A549 (cell line): ENCODE measurements at regions not wholly inside any gene's neighbourhood (a gene's known extent, or its start where the extent isn't known, plus 50 kb on each side); places are given as distances from the start of the nearest gene placed in this dataset.
"Not testable (repeated sequence)": the region's sequence is repeated elsewhere in the genome, so short reads cannot be mapped to it uniquely, and the experiment has no call there.

ENCODE experiments used
- ATAC-seq, 2 experiments: fragments of 200-7000 bp in 1 of 2; fragments of >200 bp in 1 of 2; cut with Nextera tagmentation in 1 of 2; cut with Tn5 transposase in 1 of 2; 3 replicates each; pipeline versions ENCODE4 v1.8.0 to v1.9.1; 2018 to 2020; ENCODE audit warnings: mild to moderate bottlenecking in 1 of 2, moderate library complexity in 1 of 2
- CTCF ChIA-PET: fragments of 300-600 bp; sonication (Branson Sonifier 250); formaldehyde crosslinking; extraction: SDS; loops from one replicate; lab custom pipeline; 2021; ENCODE audit warnings: antibody characterized with exemption, inconsistent platforms; lab: Yijun Ruan, JAX
- POLR2A ChIA-PET: fragments of 350-600 bp; formaldehyde crosslinking; extraction: SDS; loops from one replicate; lab custom pipeline; 2021; ENCODE audit warnings: antibody characterized with exemption, inconsistent platforms; lab: Yijun Ruan, JAX
- DNase-seq, 2 experiments: peaks; one replicate each; pipeline versions ENCODE4 v3.0.0 to v3.0.0-alpha.2; 2011 to 2016; ENCODE audit warnings: low read depth in 1 of 2, low spot score in 1 of 2
- FAIRE-seq: peaks from 2 replicates; lab custom pipeline; 2011; peaks lifted over from hg19 to GRCh38; lab: Jason Lieb, UNC
- H3K27ac ChIP-seq, 2 experiments: fragments of >200 bp; sonication (Bioruptor Twin); formaldehyde crosslinking; 3 replicates each; pipeline ENCODE4 v1.5.1; 2016 to 2017
- H3K4me1 ChIP-seq: fragments of >200 bp; sonication (Bioruptor Twin); formaldehyde crosslinking; 3 replicates; pipeline ENCODE4 v1.6.1; 2016
- H3K4me2 ChIP-seq: fragments of >200 bp; sonication (Bioruptor Twin); formaldehyde crosslinking; 3 replicates; pipeline ENCODE4 v1.6.1; 2016
- H3K4me3 ChIP-seq: fragments of >200 bp; sonication (Bioruptor Twin); formaldehyde crosslinking; 3 replicates; pipeline ENCODE4 v1.5.1; 2016
- H3K9me3 ChIP-seq: fragments of >200 bp; sonication (Bioruptor Twin); formaldehyde crosslinking; 3 replicates; pipeline ENCODE4 v1.6.1; 2016
- BHLHE40 ChIP-seq: IDR thresholded peaks from 2 replicates; pipeline ENCODE4 v1.6.1; 2012; ENCODE audit warnings: low read depth, low read length, inconsistent platforms
- CBX8 ChIP-seq: fragments of 200-600 bp; sonication (generic); IDR thresholded peaks from 2 replicates; pipeline ENCODE4 v1.6.1; 2016
- EHF ChIP-seq: fragments of 250-450 bp; sonication (Bioruptor Pico); IDR thresholded peaks from 2 replicates; pipeline ENCODE4 v1.5.0; 2020; ENCODE audit warnings: mild to moderate bottlenecking
- EHMT2 ChIP-seq: fragments of 200-600 bp; sonication (generic); IDR thresholded peaks from 2 replicates; pipeline ENCODE4 v1.6.1; 2016; ENCODE audit warnings: antibody characterized with exemption, low read depth, mild to moderate bottlenecking, moderate library complexity
- EP300 ChIP-seq, 2 experiments: fragments of >200 bp; sonication (Bioruptor Twin); formaldehyde crosslinking; IDR thresholded peaks; 2 replicates in 1 of 2; 3 replicates in 1 of 2; pipeline ENCODE4 v1.6.1; 2016 to 2017
- ESRRA ChIP-seq: fragments of 150-350 bp; IDR thresholded peaks from 2 replicates; pipeline ENCODE4 v1.6.1; 2014; ENCODE audit warnings: mild to moderate bottlenecking, low read length, borderline replicate concordance
- FOSB ChIP-seq: fragments of 250-450 bp; sonication (Bioruptor Pico); IDR thresholded peaks from 2 replicates; pipeline ENCODE4 v1.5.0; 2020; ENCODE audit warnings: mild to moderate bottlenecking, moderate library complexity
- FOSL2 ChIP-seq, 2 experiments: fragments of 450-650 bp in 1 of 2; fragments of >200 bp in 1 of 2; sonication (Bioruptor Twin) in 1 of 2; formaldehyde crosslinking; IDR thresholded peaks; 2 replicates each; pipeline versions ENCODE4 v1.5.0 to v1.6.1; 2016 to 2020; ENCODE audit warnings: mild to moderate bottlenecking in 1 of 2, moderate library complexity in 1 of 2
- GATA3 ChIP-seq: IDR thresholded peaks from 2 replicates; pipeline ENCODE4 v1.6.1; 2012; ENCODE audit warnings: borderline replicate concordance
- MAZ ChIP-seq: fragments of 150-350 bp; IDR thresholded peaks from 2 replicates; pipeline ENCODE4 v1.6.1; 2014; ENCODE audit warnings: antibody characterized with exemption, low read depth, low read length, borderline replicate concordance
- MYC ChIP-seq: IDR thresholded peaks from 2 replicates; pipeline ENCODE4 v1.6.1; 2012; ENCODE audit warnings: mild to moderate bottlenecking, inconsistent platforms, low read length, improper control_type of control experiment, borderline replicate concordance
- NFE2L2 ChIP-seq: fragments of 150-350 bp; conservative IDR thresholded peaks from 2 replicates; pipeline ENCODE4 v1.6.1; 2014; ENCODE audit warnings: low read length
- NR3C1 ChIP-seq: fragments of >200 bp; sonication (Bioruptor Twin); formaldehyde crosslinking; IDR thresholded peaks from 3 replicates; pipeline ENCODE4 v1.6.1; 2017
- POLR2A ChIP-seq: IDR thresholded peaks from 2 replicates; pipeline ENCODE4 v1.6.1; 2012; ENCODE audit warnings: mild to moderate bottlenecking, low read length
- POLR2AphosphoS2 ChIP-seq: conservative IDR thresholded peaks from 2 replicates; pipeline ENCODE4 v1.6.1; 2012; ENCODE audit warnings: low read length, improper control_type of control experiment, inconsistent platforms
- RAD21 ChIP-seq, 2 experiments: fragments of >200 bp in 1 of 2; sonication (Bioruptor Twin) in 1 of 2; formaldehyde crosslinking in 1 of 2; IDR thresholded peaks in 1 of 2; conservative IDR thresholded peaks in 1 of 2; 2 replicates in 1 of 2; 3 replicates in 1 of 2; pipeline ENCODE4 v1.6.1; 2012 to 2018; ENCODE audit warnings: inconsistent platforms in 1 of 2
- RARB ChIP-seq: fragments of 250-450 bp; sonication (Bioruptor Pico); IDR thresholded peaks from 2 replicates; pipeline ENCODE4 v1.8.0; 2021; ENCODE audit warnings: mild to moderate bottlenecking, moderate library complexity
- RCOR1 ChIP-seq: fragments of 150-350 bp; IDR thresholded peaks from 2 replicates; pipeline ENCODE4 v1.6.1; 2014; ENCODE audit warnings: antibody characterized with exemption, low read length, low read depth
- RNF2 ChIP-seq: fragments of 200-600 bp; sonication (generic); IDR thresholded peaks from 2 replicates; pipeline ENCODE4 v1.6.1; 2016; ENCODE audit warnings: low read depth, mild to moderate bottlenecking, antibody characterized with exemption, moderate library complexity, borderline replicate concordance
- SMC3 ChIP-seq: fragments of >200 bp; sonication (Bioruptor Twin); formaldehyde crosslinking; IDR thresholded peaks from 3 replicates; pipeline ENCODE4 v1.6.1; 2018; ENCODE audit warnings: inconsistent platforms
- TP53 ChIP-seq: fragments of 250-450 bp; sonication (Bioruptor Pico); IDR thresholded peaks from 2 replicates; pipeline ENCODE4 v1.5.0; 2021; ENCODE audit warnings: mild to moderate bottlenecking, moderate library complexity
- WGBS: methylation state at CpG from one replicate; pipeline ENCODE4 v1.1.6; 2017; ENCODE audit errors: missing lambda C conversion rate; 5-methylcytosine and 5-hydroxymethylcytosine counted together
- TF ChIP-seq, protein P1 (sequence below): fragments of 250-450 bp; sonication (Bioruptor Pico); IDR thresholded peaks from 2 replicates; pipeline ENCODE4 v1.5.0; 2020; ENCODE audit warnings: low read depth, mild to moderate bottlenecking, moderate library complexity
- TF ChIP-seq, protein P2 (sequence below): fragments of 200-600 bp; sonication (generic); IDR thresholded peaks from 2 replicates; pipeline ENCODE4 v1.6.1; 2016; ENCODE audit warnings: antibody characterized with exemption, mild to moderate bottlenecking, moderate library complexity
- TF ChIP-seq, protein P3 (sequence below): IDR thresholded peaks from 2 replicates; pipeline ENCODE4 v1.6.1; 2012; ENCODE audit warnings: low read depth, borderline replicate concordance
- TF ChIP-seq, protein P4 (sequence below): fragments of >200 bp; sonication (Bioruptor Twin); formaldehyde crosslinking; IDR thresholded peaks from 3 replicates; pipeline ENCODE4 v1.6.1; 2016
- TF ChIP-seq, protein P5 (sequence below): fragments of >200 bp; sonication (Bioruptor Twin); formaldehyde crosslinking; IDR thresholded peaks from 2 replicates; pipeline ENCODE4 v1.6.1; 2016

DNA sequence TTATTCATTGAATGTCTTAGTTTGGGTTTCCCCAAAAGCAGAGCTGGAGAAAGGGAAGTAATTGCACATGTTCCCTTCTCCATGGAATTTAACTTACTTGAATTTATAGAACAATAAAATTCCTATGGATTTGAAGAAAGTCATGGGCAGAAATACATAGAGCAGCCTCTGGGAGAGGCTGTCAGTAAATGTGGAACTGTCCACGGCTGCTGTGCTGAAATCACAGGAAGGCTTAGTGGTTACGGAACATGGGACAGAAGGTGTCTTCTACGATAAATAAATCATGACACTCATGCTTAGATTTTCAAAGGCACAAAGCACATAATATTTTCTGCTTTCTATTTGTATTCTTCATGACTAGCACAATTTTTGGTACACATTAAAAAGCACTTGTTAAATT, 440.6 kb upstream of the IZUMO3 start:
- DNase-seq (no peak), FAIRE-seq (no peak), ATAC-seq (no peak)
- TF ChIP-seq RNF2 (no peak), MAZ (no peak), EHMT2 (no peak), FOSL2 (IDR thresholded peaks at IDR 0.05) (no peak), FOSL2 (CRISPR knock-in tag; IDR thresholded peaks at IDR 0.05) (no peak), NFE2L2 (no peak), TP53 (CRISPR knock-in tag) (no peak), EHF (no peak)
- TF ChIP-seq, protein P1, sequence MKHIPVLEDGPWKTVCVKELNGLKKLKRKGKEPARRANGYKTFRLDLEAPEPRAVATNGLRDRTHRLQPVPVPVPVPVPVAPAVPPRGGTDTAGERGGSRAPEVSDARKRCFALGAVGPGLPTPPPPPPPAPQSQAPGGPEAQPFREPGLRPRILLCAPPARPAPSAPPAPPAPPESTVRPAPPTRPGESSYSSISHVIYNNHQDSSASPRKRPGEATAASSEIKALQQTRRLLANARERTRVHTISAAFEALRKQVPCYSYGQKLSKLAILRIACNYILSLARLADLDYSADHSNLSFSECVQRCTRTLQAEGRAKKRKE: no peak
- Histone ChIP-seq H3K4me2 (no peak overlapping the region), H3K4me3 (no peak overlapping the region), H3K4me1 (no peaks in the 10 kb centered on the region), H3K27ac (no peak overlapping the region), H3K9me3 (no peaks in the 10 kb centered on the region)
- POLR2A ChIA-PET: no interaction called here
- CTCF ChIA-PET: interaction anchor here (0.5 kb wide), 1 partner anchor 9 kb away, joined by 3 read pairs; no protein-coding TSS in a partner anchor
- 12% methylated on average over 3 of the region's 3 CpGs for WGBS

DNA sequence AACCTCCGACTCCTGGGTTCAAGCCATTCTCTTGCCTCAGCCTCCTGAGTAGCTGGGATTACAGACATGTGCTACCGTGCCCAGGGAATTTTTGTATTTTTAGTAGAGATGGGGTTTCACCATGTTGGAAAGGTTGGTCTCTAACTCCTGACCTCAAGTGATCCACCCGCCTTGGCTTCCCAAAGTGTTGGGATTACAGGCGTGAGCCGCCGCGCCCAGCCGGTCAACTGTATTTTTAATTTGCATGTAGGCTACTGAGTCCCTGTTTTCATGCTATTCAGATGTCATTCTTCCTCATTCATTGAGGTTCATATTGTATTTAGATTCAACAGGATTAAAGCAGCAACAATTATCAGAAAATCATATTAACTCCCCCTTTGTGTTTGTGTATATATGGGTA, 425.1 kb upstream of the IZUMO3 start:
- FAIRE-seq, H3K27ac ChIP-seq, H3K4me3 ChIP-seq, DNase-seq, H3K4me1 ChIP-seq, POLR2A ChIA-PET, H3K9me3 ChIP-seq, CTCF ChIA-PET, H3K4me2 ChIP-seq, ATAC-seq: not testable (repeated sequence)
- 61% methylated on average over 8 of the region's 8 CpGs for WGBS

DNA sequence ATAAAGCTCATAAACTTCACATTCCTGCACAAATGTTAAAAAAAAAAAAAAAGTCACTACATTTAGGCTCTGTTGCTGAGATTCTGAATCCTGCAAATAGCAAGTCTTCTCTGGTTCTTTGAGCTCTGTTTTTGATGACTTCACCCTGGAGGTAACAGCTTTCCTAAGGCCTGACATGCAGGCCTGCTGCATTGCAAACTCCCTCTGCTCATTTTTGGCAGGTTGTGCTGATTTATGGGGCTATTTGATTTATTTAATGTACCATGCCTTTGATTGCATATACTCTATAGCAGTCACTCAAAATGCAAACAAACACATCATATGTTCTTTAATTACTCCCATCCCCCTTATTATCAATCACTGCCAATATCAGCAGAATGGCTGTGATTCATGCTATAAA, 416.1 kb upstream of the IZUMO3 start:
- Histone ChIP-seq H3K4me1 (no peaks in the 10 kb centered on the region), H3K9me3 (no peaks in the 10 kb centered on the region), H3K27ac (no peak overlapping the region), H3K4me2 (no peak overlapping the region), H3K4me3 (no peak overlapping the region)
- no peak for ATAC-seq
- FAIRE-seq: no peak
- ChIA-PET POLR2A (no interaction called here), CTCF (no interaction called here)
- no peak for DNase-seq
- TF ChIP-seq CBX8: no peak

DNA sequence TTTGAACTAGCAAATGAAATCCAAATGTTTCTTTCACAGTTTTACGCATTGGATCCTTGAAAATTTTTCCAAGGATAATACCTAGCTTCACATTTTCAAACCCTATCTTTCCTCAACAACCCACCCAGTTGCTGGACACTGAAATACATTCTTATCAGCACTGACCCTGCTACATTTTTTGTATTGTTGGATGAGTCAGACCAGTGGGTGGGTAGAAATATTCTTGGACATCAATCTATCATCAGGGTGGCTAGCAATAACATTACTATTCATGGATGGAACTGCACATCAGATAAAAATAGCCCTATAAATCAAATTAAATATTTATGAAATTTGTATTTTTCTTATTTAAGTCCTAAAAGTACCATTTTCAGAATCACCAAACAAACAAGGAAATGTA, 407.4 kb upstream of the IZUMO3 start:
- ATAC-seq: no peak
- ChIA-PET CTCF (interaction anchor here (0.6 kb wide), 1 partner anchor 125 kb away, joined by 3 read pairs; no protein-coding TSS in a partner anchor), POLR2A (no interaction called here)
- H3K9me3 ChIP-seq: no peaks in the 10 kb centered on the region
- no peak overlapping the region for H3K4me3 ChIP-seq
- FAIRE-seq: no peak
- DNase-seq: no peak
- H3K27ac ChIP-seq: no peak overlapping the region
- 14% methylated on average over 1 of the region's 1 CpG for WGBS
- no peak overlapping the region for H3K4me2 ChIP-seq
- no peaks in the 10 kb centered on the region for H3K4me1 ChIP-seq
- TF ChIP-seq BHLHE40 (no peak), GATA3 (no peak), FOSB (CRISPR knock-in tag) (no peak), SMC3 (no peak), RARB (CRISPR knock-in tag) (no peak), NR3C1 (no peak), ESRRA (no peak), MYC (no peak), MAZ (no peak), RCOR1 (no peak), POLR2A (no peak), EP300 (IDR thresholded peaks at IDR 0.05) (no peak), RAD21 (conservative IDR thresholded peaks at IDR 0.05 in 1 of 2, IDR thresholded peaks at IDR 0.05 in 1 of 2) (no peak), FOSL2 (IDR thresholded peaks at IDR 0.05) (no peak), FOSL2 (CRISPR knock-in tag; IDR thresholded peaks at IDR 0.05) (no peak), POLR2AphosphoS2 (no peak)
- TF ChIP-seq, protein P2, sequence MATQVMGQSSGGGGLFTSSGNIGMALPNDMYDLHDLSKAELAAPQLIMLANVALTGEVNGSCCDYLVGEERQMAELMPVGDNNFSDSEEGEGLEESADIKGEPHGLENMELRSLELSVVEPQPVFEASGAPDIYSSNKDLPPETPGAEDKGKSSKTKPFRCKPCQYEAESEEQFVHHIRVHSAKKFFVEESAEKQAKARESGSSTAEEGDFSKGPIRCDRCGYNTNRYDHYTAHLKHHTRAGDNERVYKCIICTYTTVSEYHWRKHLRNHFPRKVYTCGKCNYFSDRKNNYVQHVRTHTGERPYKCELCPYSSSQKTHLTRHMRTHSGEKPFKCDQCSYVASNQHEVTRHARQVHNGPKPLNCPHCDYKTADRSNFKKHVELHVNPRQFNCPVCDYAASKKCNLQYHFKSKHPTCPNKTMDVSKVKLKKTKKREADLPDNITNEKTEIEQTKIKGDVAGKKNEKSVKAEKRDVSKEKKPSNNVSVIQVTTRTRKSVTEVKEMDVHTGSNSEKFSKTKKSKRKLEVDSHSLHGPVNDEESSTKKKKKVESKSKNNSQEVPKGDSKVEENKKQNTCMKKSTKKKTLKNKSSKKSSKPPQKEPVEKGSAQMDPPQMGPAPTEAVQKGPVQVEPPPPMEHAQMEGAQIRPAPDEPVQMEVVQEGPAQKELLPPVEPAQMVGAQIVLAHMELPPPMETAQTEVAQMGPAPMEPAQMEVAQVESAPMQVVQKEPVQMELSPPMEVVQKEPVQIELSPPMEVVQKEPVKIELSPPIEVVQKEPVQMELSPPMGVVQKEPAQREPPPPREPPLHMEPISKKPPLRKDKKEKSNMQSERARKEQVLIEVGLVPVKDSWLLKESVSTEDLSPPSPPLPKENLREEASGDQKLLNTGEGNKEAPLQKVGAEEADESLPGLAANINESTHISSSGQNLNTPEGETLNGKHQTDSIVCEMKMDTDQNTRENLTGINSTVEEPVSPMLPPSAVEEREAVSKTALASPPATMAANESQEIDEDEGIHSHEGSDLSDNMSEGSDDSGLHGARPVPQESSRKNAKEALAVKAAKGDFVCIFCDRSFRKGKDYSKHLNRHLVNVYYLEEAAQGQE: no peak
- TF ChIP-seq, protein P3, sequence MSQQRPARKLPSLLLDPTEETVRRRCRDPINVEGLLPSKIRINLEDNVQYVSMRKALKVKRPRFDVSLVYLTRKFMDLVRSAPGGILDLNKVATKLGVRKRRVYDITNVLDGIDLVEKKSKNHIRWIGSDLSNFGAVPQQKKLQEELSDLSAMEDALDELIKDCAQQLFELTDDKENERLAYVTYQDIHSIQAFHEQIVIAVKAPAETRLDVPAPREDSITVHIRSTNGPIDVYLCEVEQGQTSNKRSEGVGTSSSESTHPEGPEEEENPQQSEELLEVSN: no peak
- TF ChIP-seq, protein P4, sequence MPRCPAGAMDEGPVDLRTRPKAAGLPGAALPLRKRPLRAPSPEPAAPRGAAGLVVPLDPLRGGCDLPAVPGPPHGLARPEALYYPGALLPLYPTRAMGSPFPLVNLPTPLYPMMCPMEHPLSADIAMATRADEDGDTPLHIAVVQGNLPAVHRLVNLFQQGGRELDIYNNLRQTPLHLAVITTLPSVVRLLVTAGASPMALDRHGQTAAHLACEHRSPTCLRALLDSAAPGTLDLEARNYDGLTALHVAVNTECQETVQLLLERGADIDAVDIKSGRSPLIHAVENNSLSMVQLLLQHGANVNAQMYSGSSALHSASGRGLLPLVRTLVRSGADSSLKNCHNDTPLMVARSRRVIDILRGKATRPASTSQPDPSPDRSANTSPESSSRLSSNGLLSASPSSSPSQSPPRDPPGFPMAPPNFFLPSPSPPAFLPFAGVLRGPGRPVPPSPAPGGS: no peak
- TF ChIP-seq, protein P5, sequence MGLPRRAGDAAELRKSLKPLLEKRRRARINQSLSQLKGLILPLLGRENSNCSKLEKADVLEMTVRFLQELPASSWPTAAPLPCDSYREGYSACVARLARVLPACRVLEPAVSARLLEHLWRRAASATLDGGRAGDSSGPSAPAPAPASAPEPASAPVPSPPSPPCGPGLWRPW: no peak
